Neural cell (in vitro differentiated cells): ENCODE measurements at regions not wholly inside any gene's neighbourhood (a gene's known extent, or its start where the extent isn't known, plus 50 kb on each side); places are given as distances from the start of the nearest gene placed in this dataset.

Source experiments
- EP300 ChIP-seq: fragments of 450-650 bp; conservative IDR thresholded peaks from 2 replicates; pipeline ENCODE4 v1.6.1; 2014; ENCODE audit warnings: antibody characterized with exemption, mild to moderate bottlenecking, moderate library complexity; ENCODE audit not compliant: poor library complexity, severe bottlenecking
- TAF1 ChIP-seq: IDR thresholded peaks from 2 replicates; pipeline ENCODE4 v1.6.1; 2012; ENCODE audit warnings: low read depth

DNA sequence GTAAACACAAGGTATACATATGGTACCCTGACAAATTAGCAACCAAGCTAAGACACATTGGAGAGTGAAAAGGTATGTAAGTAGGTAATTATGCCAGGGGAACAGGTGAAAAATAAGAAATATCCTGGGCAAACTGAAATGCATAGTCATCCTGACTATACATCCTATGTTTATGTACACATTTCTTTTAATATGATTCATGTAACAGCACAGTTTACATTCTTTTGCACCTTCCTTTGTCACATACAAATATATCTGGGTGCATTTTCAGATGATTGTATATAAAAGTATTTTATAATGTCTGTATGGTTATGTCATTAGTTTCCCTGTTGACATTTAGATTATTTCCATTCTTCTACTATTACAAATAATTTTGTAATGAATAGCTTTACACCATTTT lies 1146.9 kb downstream of the EFNA5 start:
- TF ChIP-seq TAF1 (no peak), EP300 (no peak)
